ENCODE measurements at regions not wholly inside any gene's neighbourhood (a gene's known extent, or its start where the extent isn't known, plus 50 kb on each side); places are given as distances from the start of the nearest gene placed in this dataset.

- no peak for TF ChIP-seq CTCF (IDR thresholded peaks at IDR 0.05; ENCODE audit: low read depth, low read length)
- no peak for TF ChIP-seq MAX (IDR thresholded peaks at IDR 0.05; ENCODE audit: low read depth, low read length)
- TF ChIP-seq POLR2A (IDR thresholded peaks at IDR 0.05; ENCODE audit: extremely low read depth, insufficient read length) = no peak
- no peak for TF ChIP-seq MYC (IDR thresholded peaks at IDR 0.05; ENCODE audit: low read depth, low read length)
Measured at GRCh38 chr9:80158554-80159170, 586.9 kb downstream of the TLE4 start.
